ENCODE measurements at regions not wholly inside any gene's neighbourhood (a gene's known extent, or its start where the extent isn't known, plus 50 kb on each side); places are given as distances from the start of the nearest gene placed in this dataset.
A peak's percentile ranks its signal among the peaks of the same experiment; 100 is the strongest.

DNA sequence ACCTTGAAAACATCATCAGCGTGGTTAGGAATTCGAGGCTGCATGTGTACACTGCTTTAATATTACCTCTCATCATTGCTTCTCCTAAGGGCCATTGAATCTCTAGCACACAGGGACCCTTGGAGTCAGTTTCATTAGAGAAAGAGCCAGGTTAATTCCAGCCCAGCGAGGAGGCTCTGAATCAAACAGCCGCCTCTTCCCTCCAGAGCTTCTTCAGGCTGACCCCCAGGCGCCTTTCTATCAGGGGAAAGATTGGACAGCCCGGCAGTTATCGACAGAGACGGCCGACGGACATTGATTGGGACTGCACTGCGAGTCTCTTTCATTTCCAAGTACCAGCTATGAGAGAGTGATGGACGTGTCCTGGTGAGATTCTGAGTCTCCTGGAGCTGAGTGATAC, 159.2 kb downstream of the ANKRD60 start:
- no peak for DNase-seq (ENCODE audit: low spot score)

DNA sequence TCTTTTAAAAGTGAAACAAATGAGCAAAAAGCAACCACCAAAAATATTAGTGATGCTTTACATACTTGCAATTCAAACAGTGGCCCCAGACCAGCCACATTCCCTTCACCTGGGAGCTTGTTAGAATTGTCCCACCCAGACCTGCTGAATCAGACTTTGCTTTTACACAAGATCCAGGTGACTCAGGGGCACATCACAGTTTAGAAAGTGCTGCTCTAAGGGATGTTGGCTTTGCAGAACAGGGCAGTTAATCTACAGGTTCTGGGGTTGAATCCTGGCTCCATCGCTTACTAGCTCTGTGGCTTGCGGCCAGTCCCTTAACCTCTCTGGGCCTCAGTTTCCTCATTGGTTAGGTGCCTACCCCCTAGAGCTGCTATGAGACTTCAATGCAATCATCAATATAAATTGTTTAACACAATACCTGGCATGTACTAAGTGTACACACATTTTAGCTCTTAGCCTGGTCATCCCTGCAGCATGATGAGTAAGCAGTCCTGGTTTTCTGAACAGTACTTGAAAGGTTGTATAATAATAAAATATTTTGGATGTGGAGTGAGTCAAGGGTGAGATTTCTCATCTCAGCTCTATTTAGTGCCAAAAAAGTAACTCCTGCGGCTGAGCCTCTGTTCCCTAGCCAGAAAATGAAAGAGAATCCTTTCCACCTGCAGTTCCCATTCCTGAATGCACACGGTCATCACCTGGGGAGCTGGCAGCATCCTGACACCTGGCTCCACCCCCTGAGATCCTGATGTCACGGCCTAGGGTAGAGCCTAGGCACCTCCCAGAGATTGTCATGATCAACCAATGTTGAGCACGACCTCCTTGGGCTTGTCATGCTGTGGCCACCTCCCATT, 162.7 kb downstream of the ANKRD60 start:
- peak; percentile 67 for DNase-seq (ENCODE audit: low spot score)

DNA sequence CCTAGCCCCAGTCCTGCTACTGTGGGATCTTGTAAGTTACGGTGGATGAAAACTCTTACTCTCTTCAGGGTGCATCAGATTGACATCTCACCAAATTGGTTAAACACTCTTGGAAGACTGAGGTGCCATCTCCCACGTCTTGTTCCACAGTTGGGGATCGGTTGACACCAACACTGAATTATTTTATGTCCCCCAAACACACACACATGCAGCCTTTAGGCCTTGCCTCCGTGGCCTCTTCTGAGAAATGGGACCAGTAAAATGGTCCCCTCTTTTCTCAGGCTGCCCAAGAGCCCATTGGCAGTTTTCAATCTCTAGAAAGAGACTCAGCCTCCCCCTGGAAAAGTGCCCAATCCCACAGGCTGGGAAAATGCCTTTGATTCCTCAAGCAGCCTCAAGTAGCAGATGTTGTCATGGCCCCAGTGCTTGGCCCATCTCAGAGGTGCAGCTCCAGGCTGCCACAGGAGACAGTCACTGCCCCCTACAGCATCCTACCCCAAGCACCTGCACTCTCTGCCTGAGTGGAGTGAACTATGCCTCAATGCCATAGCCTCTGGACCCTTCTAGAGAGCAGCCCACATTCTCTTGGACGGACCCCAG, 163.9 kb downstream of the ANKRD60 start:
- no peak for DNase-seq (ENCODE audit: low spot score)

DNA sequence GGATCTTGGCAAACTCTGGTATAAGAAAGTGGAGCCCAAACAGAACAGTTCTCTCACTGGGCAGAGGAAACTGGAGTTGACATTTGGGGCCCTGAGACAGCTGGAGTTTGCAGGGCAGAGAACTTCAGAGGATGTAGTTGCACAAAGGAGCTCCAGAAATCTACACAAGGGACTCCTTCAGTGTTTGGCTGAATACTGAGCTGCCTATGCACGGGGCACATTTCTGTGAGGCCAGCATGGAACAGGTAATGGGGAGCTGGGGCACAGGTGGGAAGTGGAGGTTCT, 169.3 kb downstream of the ANKRD60 start:
- no peak for DNase-seq (ENCODE audit: low spot score)

DNA sequence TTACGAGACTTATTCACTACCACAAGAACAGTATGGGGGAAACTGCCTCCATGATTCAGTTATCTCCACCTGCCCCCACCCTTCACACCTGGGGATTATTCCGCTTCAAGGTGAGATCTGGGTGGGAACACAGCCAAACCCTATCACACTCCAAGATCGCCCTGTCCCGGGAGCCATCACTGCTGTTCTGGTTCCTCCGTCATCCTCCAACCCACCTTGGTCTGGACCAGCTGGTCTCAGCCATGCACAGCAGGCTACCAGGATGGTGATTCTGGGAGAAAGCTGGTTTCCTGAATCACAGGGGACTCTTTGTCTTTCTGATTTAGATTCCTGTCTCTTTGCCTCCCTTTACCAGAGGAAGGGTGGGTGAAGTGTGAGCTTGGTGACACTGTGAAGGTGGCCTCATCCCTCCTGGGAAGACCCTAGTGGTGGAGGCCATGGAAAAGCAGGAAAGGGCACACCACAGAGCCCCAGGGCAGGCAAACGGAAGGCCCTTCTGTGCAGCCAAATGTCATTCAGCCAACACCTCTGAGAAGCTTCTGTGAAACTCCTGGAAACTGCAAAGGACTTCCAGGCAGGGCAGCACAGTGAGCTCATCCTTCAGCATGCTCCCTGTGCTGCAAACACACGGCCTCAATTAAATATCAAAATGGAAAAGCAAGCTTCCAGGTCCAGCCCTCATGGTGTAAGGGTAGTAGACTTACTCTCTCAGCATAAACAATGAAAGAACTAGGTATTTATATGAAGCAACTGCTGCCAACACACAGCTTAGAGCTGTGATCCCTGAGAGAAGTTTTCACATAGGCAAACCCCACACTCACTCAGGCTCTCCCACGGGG, 169.8 kb downstream of the ANKRD60 start:
- DNase-seq (ENCODE audit: low spot score), result no peak

DNA sequence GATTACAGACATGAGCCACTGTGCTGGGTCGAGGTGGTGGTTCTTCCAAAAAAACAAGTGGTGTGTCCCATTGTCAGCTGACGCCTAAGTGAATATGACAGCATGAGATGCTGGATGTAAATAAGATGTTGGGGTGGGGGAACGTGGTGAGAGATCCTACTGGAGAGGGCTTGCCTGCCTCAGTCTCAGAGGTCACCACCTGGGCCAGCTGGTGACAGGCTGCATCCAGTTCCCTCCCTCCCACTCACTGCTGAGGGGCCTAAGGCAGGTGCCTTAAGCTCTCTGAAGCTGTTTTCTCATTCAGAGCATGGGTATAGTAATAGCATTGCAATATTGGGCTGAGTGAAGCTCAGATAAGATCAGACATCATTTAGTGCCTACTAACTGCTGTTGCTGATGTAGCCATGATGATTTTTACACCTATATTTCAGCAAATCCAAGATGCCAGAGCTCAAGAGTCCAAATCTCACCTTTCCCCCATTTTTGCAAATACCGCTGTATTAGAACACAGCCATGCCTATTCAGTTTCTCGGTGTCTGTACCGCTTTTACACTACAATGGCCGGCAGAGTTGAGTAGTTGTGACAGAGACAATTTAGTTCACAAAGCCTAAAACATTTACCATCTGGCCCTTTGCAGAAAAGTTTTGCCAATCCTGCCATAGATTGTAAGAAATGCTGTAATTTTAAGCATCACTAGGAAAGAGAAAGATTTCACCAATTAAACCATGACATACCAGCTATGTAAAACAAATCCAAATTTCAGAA, 171.3 kb downstream of the ANKRD60 start:
- DNase-seq (ENCODE audit: low spot score), result no peak

- DNase-seq (ENCODE audit: low spot score), result no peak
Measured at GRCh38 chr20:58056021-58056591, 172.3 kb downstream of the ANKRD60 start.

DNA sequence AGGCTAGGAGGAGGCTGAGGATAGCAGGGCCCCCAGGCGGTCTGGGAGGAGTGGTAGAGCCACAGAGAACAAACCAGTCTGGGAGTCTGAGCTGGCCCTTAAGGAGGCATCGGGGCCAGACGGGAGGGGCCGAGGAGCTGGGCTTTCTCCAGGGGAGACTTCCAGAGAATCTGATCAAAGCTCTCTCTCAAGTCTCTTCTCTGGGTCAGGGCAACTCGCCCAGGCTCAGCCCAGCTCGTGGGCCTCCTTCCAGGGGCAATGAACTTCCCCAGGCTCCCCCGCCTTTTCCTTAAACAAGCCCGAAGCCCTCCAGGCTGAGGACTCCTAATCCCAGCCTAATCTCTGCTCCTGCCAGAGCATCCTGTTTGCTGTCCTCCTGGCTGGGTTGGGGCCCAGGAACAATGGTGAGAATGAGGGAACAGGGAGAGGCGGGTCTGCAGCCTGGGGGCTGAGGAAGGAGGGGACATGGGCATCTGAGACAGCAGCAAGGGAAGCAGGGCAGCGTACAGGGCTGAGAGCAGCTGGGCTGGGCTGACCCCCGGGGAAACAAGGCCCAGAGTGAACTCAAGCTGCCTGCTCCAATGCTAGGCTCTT, 173.6 kb downstream of the ANKRD60 start:
- peak; percentile 61 for DNase-seq (ENCODE audit: low spot score)

- no peak for DNase-seq (ENCODE audit: low spot score)
Measured at GRCh38 chr20:58054082-58054779, 174.2 kb downstream of the ANKRD60 start.

DNA sequence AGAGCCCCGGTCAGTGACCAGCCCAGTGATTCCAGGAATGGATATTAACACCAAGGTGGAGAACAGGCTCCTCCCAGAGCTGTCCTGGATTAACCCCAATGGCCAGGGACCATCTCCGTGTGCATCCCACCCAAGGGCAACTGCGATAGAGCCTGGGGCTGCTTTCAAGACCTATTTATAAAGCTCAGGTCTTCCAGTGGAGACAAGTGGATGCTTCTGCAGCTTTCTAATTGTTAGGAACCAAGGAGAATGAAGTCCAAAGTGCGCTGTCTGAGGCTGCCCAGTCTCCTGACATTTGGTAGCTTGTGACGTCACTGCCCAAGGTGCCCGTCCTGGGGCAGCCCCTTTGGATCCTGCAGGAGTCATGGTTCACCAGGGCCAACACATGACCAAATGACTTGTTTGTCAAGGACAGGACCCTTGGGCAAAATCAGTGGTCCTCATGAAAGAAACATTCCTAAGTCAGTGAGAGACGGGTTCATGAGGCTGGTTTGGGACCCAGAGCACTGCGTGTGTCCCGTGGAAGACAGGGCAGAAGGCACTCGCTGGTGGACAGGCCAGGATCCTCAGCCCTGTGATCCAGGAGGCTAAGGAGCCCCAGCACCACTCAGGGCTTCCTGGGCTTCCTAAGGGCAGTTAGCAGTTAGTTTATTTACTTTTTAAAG, 174.9 kb downstream of the ANKRD60 start:
- no peak for DNase-seq (ENCODE audit: low spot score)

DNA sequence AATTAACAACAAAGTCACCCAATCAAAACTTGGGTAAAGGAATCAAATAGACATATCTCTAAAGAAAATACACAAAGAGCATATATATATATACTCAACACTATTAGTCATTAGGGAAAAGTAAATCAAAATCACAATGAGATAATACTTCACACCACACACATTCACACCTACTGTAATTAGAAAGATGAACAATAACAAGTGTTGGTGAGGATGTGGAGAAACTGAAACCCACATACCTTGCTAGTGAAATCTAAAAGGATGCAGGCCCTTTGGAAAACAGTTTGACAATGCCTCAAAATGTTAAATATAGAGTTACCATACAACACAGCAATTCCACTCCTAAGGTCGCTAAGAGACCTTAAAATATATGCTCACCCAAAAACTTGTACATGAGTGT, 177.1 kb downstream of the ANKRD60 start:
- DNase-seq (ENCODE audit: low spot score), result no peak

DNA sequence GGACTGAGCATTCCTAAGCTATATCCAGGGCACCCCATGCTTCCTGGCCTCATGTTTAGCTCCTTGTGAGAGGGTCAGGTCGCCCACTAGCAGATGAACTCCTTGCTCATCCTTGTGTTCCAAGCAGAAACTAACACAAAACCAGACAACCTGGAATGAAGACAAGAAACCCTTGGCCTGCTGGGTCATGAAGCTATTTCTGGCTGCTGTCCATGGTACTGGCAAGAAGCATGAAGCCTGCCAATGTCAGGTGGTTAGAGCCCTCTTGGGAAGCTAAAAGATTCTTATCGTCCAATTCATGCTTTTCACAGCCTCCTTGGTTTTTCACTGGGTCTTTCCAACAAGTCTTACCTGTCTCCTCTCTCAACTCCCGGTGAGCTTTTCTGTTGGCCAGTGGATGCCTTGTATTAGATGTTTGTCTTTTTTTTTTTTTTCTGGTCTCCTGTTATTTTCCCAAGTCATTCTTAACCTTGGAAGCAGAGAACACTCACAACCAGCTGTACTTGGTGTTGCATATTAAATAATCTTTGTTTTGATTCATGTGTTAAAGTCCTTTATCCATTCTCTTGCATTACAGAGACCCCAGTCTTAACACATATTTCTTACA, 180.3 kb downstream of the ANKRD60 start:
- DNase-seq (ENCODE audit: low spot score), result peak; percentile 53

DNA sequence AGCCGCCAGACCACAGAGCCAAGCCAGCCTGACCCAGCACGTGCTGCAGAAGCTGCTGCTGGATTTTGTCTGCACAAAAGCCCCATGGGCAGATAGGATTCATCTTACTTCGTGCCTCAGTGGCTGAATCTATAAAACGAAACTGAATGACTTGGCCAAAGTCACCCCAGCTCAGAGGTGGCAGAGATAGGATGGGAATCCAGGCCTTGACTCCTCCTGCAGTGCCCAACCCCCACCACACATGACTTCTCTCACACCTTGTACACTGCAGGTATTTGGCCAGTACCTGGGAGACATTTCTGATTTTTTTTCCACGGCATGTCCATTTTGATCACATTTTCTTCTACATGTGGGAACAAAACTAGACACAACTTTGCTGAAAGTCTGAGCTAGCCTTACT, 182.1 kb downstream of the ANKRD60 start:
- no peak for DNase-seq (ENCODE audit: low spot score)

- DNase-seq (ENCODE audit: low spot score), result no peak
Measured at GRCh38 chr20:58045579-58045978, 182.9 kb downstream of the ANKRD60 start.

DNA sequence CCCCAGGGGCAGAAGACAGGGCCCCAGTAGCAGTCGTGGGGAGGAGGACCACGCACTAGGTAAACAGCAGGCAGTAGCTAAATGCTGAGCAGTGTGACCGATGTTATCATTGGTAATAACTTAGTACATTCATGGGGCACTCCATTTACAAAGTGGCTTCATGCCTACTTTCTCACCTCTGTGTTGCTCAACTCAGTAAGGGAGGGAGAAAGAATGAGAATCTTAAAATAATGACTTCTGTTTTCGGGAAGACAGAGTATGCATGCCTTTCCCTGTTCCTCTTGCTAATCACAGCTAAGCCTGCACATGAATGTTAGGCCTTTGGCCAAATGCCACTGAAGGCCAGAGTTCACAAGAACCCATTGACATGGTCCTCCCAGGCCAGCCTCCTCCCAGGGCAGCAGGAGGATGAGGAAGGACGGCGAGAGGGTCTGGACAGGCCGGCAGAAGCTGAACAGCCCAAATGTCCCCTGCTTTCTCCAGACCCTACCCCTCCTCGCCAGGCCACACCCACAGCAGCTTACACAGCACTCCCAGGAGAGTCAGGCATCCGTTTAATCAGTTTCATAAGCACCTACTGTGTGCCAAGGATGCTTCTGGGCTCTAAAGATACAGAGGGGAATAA, 183.4 kb downstream of the ANKRD60 start:
- DNase-seq (ENCODE audit: low spot score), result no peak

GRCh38 chr20:58044286-58044685, 184.2 kb downstream of the ANKRD60 start:
- no peak for DNase-seq (ENCODE audit: low spot score)

- DNase-seq (ENCODE audit: low spot score), result no peak
Measured at GRCh38 chr20:58043236-58044140, 185.0 kb downstream of the ANKRD60 start.

GRCh38 chr20:58042591-58042990, 185.9 kb downstream of the ANKRD60 start:
- DNase-seq (ENCODE audit: low spot score), result no peak
